ENCODE measurements at regions not wholly inside any gene's neighbourhood (a gene's known extent, or its start where the extent isn't known, plus 50 kb on each side); places are given as distances from the start of the nearest gene placed in this dataset.

DNA sequence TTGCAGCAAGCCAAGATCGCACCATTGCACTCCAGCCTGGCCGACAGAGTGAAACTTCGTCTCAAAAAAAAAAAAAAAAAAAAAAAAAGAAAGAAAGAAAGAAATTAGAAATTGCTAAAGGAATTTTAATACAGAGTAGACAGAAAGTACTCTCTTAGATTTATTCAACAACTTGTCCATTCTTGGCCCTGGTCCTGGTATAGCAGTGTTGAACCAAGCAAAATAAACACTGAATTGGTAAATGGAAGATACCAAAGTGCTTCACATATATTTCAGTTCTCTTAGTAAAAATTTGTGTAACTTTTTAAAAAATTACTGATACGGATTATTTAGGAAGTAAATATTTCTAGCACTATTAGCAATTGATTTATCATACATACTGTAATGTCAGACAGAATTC lies 165.9 kb upstream of the TLL1 start:
- TF ChIP-seq CTCF (IDR thresholded peaks at IDR 0.05) (no peak), SIN3A (IDR thresholded peaks at IDR 0.05; ENCODE audit: borderline replicate concordance, insufficient read depth, low read depth, low read length) (no peak), TCF7L2 (IDR thresholded peaks at IDR 0.05; ENCODE audit: low read depth, low read length) (no peak)
- TF ChIP-seq, protein P1, sequence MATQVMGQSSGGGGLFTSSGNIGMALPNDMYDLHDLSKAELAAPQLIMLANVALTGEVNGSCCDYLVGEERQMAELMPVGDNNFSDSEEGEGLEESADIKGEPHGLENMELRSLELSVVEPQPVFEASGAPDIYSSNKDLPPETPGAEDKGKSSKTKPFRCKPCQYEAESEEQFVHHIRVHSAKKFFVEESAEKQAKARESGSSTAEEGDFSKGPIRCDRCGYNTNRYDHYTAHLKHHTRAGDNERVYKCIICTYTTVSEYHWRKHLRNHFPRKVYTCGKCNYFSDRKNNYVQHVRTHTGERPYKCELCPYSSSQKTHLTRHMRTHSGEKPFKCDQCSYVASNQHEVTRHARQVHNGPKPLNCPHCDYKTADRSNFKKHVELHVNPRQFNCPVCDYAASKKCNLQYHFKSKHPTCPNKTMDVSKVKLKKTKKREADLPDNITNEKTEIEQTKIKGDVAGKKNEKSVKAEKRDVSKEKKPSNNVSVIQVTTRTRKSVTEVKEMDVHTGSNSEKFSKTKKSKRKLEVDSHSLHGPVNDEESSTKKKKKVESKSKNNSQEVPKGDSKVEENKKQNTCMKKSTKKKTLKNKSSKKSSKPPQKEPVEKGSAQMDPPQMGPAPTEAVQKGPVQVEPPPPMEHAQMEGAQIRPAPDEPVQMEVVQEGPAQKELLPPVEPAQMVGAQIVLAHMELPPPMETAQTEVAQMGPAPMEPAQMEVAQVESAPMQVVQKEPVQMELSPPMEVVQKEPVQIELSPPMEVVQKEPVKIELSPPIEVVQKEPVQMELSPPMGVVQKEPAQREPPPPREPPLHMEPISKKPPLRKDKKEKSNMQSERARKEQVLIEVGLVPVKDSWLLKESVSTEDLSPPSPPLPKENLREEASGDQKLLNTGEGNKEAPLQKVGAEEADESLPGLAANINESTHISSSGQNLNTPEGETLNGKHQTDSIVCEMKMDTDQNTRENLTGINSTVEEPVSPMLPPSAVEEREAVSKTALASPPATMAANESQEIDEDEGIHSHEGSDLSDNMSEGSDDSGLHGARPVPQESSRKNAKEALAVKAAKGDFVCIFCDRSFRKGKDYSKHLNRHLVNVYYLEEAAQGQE (IDR thresholded peaks at IDR 0.05; ENCODE audit: insufficient read depth in 1 of 2, low read depth in 2 of 2, low read length in 1 of 2) = no peak
